RKO (cell line): ENCODE measurements at regions not wholly inside any gene's neighbourhood (a gene's known extent, or its start where the extent isn't known, plus 50 kb on each side); places are given as distances from the start of the nearest gene placed in this dataset.

Experiments used
- DNase-seq: peaks from one replicate; pipeline ENCODE4 v3.0.0-alpha.2; 2016; ENCODE audit warnings: low spot score

DNA sequence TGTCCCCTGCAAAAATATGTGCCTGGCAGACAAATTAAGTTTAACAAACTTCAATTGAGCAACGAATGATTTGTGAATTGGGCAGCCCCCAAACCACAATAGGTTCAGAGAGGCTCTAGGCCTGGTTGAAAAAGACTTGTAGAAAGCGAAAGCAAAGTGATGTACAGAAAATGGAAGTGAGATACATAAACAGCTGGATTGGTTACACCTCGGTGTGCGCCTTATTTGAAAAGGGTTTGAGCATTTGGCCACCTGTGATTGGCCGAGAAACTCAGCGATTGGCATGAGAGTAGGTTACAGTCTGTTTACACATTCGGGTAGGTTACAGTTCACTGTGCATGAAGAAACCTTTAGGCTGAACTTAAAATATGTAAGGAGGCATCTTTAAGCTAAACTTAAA, 136.9 kb downstream of the CD83 start:
- no peak for DNase-seq

DNA sequence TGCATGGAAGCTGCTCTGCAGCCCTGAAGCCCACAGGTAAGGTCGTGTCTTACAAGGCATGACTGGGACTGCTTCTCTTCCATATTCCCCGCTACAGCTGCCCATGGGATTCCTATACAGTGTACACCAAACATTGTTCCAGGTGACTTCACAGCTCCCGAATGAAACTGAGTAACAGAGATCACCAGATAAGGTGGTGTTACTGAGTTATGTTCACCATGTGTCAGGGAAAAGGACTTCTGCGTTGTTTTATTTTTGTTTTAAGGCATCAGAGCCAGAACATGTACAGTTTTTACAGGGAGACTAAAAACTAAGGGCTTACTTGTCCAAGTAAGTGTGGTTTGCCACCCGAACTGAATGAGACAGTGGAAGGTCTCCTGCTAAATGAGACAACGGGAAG, 138.3 kb downstream of the CD83 start:
- no peak for DNase-seq

DNA sequence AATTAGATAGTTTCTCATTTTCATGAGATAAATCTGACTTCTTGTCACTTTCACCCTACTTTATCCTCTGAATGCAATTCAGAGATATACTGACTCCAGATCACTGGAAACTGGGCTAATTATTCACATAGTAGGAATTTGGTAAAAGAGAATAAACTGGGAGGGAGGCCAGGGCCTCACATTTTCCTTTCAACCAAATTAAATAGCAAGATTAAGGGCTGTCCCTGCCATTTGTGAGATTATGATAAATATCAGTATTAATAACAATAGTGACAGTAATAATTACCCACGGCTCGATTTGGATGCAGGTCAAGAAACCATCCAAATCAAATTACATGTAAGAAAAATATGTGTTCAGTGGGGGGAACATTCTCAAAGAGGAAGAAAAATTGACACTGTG, 140.5 kb downstream of the CD83 start:
- DNase-seq: no peak

GRCh38 chr6:14258695-14259593, 141.4 kb downstream of the CD83 start:
- no peak for DNase-seq

DNA sequence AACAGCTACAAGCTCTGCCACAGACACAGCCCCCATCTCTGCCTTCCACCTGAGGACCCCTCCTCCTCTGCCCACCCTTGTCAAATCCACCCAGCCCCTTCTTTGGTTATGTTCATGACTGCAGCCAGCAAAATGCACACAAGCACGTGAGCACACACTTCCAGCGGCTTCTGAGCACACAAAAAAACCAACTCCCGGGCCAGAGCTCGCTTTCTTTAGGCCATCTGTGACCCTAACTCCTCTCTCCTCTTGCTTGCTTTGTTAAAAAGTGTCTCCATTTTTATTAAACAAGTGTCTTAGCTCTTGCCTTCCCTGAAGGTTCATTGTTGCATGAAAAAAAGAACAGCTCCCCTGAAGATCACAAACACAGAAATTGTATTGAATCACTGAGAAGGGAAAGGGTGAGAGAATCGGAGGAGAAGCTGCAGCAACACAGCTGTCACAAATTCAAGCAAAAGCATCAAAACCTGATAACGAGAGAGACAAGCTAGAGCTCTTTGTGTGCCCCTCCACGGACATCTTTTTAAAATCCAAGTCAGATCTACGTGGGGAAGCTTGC, 142.1 kb downstream of the CD83 start:
- DNase-seq: no peak

DNA sequence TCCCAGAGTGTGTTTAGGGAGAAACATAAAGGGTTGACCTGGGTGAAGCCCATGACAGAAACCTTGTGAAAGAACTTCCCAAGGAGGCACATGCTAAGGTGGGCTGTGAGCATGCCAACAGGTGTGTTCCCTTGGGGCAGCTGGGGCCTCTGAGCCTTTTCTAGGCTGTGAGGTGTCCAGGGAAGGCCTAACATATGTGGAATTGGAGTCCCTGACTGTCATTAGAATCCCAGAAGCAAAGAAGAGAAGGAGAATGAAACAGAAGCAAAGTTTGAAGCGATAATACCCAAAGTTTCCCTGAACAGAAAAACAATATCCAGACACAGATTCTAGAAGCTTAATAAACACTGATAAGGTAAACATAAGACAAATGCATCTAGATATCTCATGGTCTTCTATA, 143.3 kb downstream of the CD83 start:
- DNase-seq: no peak

DNA sequence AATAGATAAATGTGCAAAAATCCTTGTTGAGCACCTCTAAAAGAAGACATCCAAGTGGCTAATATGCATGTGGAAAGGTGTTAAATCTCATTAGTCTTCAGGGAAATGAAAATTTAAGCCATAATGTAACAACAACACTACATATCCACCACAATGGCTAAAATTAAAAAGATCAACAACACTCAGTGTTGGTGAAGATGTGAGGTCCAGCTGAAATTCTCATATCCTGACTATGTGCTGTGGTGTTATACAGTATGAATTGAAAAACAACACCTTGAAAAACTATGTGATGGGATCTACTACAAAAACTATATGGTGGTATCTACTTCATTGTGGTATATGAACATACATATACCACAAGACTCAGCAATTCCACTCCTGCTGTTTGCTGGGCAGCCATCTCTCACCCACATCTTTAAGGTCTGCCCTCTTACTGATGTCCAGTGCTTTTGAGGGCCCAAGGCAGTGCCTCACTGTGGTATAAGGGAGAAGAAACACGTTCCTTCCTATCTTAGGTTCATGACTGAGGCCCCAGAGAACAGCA, 146.4 kb downstream of the CD83 start:
- DNase-seq: no peak

GRCh38 chr6:14265049-14266021, 147.8 kb downstream of the CD83 start:
- no peak for DNase-seq

- DNase-seq: no peak
These were observed 148.7 kb downstream of the CD83 start for GRCh38 chr6:14266266-14266665.

- DNase-seq: no peak
These were observed 150.5 kb downstream of the CD83 start for GRCh38 chr6:14267885-14268660.

- no peak for DNase-seq
These were observed 151.9 kb downstream of the CD83 start for GRCh38 chr6:14269436-14269835.

GRCh38 chr6:14270142-14270893, 152.7 kb downstream of the CD83 start:
- DNase-seq: no peak

GRCh38 chr6:14270925-14271788, 153.6 kb downstream of the CD83 start:
- no peak for DNase-seq

DNA sequence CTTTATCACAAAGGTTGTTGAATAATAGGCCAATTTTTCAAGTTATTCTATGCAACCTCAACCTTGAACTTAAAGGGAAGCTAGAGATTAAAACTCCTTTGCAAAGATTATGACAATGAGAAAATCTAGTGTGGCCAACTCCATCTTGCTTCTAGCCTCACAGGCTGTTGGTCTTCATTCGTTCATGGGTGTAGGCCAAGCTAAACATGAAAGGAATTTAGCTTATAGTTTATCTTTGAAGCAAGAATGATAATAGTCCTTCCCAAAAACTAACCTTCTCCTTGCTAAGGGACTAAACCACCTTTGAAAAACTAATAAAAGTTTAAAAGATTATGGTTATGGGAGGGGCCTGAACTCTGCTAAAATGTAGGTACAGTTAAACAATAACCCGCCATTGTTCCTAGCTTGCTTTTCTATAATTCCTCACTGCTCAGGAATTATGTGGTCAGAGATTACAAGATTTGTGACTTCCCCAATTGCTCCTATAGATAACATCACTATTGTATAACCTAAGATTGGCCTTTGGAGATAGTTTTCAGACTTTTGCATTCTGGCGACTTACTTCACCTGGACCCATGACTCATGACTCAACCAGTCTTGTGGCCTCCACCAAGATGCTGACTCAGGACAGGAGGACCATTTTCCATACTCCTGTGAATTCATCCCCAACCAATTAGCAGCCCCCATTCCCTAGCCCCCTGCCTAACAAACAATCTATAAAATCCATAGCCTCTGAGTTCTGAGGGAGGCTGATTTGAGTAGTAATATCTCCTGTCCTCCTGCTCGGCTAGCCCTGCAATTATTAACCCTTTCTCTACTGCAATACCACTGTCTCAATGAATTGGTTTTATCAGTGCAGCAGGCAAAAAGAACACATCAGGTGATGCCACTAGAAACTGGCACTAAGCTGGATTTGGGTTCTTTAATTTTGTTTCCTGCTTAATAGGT, 154.5 kb downstream of the CD83 start:
- no peak for DNase-seq

DNA sequence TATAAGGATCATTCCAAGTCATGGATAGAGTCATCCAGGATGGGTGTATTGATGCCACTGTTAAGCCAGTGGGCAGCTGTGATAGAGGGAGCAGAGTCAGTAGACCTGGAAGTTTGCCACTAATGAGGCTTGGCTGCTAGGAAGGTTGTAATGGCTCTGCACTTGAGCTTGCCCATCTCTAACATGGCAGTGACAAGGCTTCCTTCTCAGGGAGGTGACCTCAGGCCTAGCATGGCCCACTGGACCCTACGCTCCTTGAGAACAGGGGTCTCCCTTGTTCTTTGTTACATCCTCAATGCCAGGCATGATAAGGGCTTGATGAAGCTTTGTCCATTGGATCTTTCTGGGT, 155.1 kb downstream of the CD83 start:
- no peak for DNase-seq

DNA sequence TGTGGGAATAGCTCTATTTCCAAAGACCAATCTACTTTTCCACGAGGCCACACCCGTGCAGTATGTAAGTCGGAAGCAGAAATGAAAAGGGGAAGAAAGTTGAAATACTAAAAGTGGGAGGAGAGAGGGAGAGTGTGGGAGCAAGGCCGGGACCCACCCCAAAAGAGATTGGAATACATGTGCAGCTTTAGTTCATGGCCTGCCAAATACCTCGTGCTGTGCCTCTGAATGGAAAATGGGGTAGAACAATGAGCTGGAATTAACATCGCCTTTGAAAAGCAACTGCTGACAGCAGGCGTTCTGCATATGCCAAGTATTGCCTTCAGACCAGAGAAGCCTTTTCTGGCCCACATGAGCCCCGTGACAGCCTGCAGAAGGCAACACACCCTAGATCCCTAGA, 155.6 kb downstream of the CD83 start:
- DNase-seq: no peak

DNA sequence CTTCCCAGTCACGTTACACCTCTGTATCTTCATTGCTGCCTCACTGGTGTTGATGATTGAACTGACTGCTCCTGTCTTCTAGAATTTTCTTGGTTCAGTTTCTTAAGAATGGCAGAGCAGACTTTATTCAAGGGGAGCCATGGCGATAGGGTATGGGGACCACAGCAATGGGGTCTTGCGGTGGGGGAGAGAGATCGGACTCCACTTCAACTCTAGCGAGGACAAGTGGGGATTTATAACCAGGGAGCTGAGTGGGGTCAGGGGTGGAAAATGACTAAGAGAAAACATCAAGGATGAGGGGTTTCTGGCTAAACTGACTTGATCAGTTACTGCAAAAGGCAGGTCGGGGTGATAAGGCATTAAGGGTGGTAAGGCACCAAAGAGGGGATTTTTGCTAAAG, 156.4 kb downstream of the CD83 start:
- no peak for DNase-seq

DNA sequence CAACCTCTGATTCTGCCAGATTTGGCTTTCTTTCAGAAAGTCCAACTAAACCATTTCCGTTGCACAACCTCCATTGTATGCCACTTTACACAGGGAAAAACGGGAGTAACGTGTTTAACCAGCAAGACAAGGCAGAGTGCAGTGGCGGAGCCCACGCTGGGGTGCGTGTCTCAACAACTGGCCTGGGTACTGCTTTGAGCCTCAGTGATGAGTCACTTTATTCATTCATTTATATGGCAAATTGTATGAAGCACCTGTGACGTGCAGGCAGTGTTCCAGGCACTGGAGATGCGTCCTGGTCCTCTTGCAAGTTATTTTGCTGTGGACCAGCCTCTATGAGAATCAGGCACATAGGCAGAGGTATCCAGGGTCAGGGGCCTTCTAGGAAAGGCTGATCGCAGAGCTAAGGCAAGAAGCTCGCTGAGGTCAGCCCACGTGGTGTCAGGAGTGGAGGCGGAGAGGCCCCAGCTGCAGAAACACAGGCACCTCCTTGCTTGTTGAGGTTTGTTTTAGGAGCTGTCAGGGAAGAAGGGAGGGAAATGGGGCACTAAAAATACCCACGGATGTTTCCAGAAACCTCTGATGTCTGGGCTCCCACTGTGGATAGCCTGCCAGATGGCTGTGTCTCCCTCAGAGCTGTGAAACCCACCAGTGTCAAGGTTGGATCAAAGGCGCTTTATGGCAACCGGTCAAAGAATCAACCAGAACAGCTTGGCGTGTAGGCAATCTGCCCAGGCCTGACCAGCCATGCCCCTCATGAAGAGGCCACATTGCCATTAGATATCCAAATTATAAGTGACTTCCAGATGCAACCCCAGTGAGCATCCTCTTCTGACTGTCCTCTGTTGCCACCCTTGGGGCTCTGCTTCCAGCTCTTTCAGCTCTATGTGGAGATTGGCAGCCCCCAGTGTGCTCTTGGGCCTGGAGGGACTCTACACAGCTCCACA, 157.2 kb downstream of the CD83 start:
- no peak for DNase-seq
